Fibroblast of mammary gland (primary cell): ENCODE measurements at regions not wholly inside any gene's neighbourhood (a gene's known extent, or its start where the extent isn't known, plus 50 kb on each side); places are given as distances from the start of the nearest gene placed in this dataset.

Source experiments
- DNase-seq: peaks from one replicate; pipeline ENCODE4 v3.0.0-alpha.2; 2010; ENCODE audit warnings: low read depth
- H3K4me3 ChIP-seq: 2 replicates; pipeline ENCODE4 v1.5.1; 2011; ENCODE audit warnings: low read depth, mild to moderate bottlenecking, low read length, moderate library complexity; ENCODE audit not compliant: control insufficient read depth
- TF ChIP-seq, protein P1 (sequence below): conservative IDR thresholded peaks from 2 replicates; pipeline ENCODE4 v1.5.1; 2011; ENCODE audit warnings: low read depth, low read length, inconsistent platforms; ENCODE audit not compliant: control insufficient read depth, insufficient read depth

DNA sequence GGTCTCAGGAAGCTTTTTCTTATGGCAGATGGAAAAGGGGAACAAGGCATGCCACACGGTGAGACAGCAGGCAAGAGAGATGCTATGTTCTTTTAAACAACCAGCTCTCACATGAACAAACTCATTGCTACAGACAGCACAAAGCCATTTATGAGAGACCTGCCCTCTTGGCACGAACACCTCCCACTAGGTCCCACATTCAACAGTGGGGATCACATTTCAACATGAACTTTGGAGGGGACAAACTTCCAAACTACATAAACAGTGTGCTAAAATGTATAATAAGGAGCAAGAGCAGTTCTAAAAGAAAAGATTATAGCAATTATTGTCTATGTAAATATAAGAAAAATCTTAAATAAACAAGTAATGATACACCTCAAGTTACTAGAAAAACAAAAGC is 391.8 kb upstream of the CPXCR1 start:
- TF ChIP-seq, protein P1, sequence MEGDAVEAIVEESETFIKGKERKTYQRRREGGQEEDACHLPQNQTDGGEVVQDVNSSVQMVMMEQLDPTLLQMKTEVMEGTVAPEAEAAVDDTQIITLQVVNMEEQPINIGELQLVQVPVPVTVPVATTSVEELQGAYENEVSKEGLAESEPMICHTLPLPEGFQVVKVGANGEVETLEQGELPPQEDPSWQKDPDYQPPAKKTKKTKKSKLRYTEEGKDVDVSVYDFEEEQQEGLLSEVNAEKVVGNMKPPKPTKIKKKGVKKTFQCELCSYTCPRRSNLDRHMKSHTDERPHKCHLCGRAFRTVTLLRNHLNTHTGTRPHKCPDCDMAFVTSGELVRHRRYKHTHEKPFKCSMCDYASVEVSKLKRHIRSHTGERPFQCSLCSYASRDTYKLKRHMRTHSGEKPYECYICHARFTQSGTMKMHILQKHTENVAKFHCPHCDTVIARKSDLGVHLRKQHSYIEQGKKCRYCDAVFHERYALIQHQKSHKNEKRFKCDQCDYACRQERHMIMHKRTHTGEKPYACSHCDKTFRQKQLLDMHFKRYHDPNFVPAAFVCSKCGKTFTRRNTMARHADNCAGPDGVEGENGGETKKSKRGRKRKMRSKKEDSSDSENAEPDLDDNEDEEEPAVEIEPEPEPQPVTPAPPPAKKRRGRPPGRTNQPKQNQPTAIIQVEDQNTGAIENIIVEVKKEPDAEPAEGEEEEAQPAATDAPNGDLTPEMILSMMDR: no peak
- H3K4me3 ChIP-seq: no peak overlapping the region
- no peak for DNase-seq

DNA sequence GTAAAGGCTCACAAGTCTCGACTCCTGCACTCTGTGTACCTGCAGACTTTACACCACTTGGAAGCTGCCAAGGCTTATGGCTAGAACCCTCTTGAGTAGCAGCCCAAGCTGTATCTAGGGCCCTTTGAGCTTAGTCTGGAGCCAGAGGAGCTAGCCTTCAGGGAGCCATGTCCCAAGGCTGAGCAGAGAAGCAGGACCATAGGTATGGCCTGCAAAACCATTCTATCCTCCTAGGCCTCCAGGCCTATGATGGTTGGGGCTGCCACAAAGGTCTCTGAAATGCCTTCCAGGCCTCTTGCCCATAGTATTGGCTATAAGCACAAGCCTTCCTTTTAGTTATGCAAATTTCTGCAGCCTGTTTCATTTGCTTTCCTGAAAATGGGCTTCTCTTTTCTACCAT is 380.7 kb upstream of the CPXCR1 start:
- no peak overlapping the region for H3K4me3 ChIP-seq
- TF ChIP-seq, protein P1: no peak
- DNase-seq: no peak

- TF ChIP-seq, protein P1: no peak
- no peak for DNase-seq
- no peak overlapping the region for H3K4me3 ChIP-seq
Measured at GRCh38 chrX:88378406-88378805, 368.6 kb upstream of the CPXCR1 start.

GRCh38 chrX:88397551-88397950 is 349.5 kb upstream of the CPXCR1 start:
- no peak for DNase-seq
- TF ChIP-seq, protein P1: no peak
- H3K4me3 ChIP-seq: no peak overlapping the region

GRCh38 chrX:88416002-88416401 is 331.0 kb upstream of the CPXCR1 start:
- TF ChIP-seq, protein P1: no peak
- no peak overlapping the region for H3K4me3 ChIP-seq
- DNase-seq: no peak

DNA sequence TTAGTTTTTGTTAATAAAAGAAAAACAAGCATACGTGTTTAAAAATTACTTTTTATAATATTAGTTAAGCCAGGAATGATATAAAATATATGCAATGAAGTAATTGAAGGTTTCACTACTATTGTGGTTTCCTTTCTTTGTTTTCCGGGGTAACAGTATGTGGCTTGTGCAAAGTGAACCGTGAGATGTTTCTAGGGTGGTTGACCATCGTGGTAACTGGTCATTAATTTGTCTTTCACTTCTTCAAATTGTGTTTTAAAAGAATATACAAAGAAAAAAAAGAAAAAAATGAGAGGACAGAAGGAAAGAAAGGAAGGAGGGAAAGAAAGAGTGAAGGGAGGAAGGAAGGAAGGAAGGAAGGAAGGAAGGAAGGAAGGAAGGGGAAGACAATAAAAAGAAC is 330.1 kb upstream of the CPXCR1 start:
- DNase-seq: no peak
- no peak overlapping the region for H3K4me3 ChIP-seq
- TF ChIP-seq, protein P1: no peak

- no peak for DNase-seq
- H3K4me3 ChIP-seq: no peak overlapping the region
- TF ChIP-seq, protein P1: no peak
Measured at GRCh38 chrX:88424071-88424470, 323.0 kb upstream of the CPXCR1 start.
